HEK293 (cell line): ENCODE measurements at regions not wholly inside any gene's neighbourhood (a gene's known extent, or its start where the extent isn't known, plus 50 kb on each side); places are given as distances from the start of the nearest gene placed in this dataset.

ENCODE experiments used
- CTCF ChIA-PET: fragments of 350-600 bp; formaldehyde crosslinking; extraction: SDS; loops from one replicate; lab custom pipeline; 2021; ENCODE audit warnings: antibody characterized with exemption; lab: Yijun Ruan, JAX
- POLR2A ChIA-PET: fragments of 300-600 bp; formaldehyde crosslinking; extraction: SDS; loops from one replicate; lab custom pipeline; 2020; ENCODE audit warnings: antibody characterized with exemption, inconsistent platforms; lab: Yijun Ruan, JAX
- H3K27ac ChIP-seq: fragments of 200-500 bp; sonication (Bioruptor generic); 2 replicates; pipeline ENCODE4 v1.5.1; 2014; ENCODE audit warnings: low read depth, low read length, control low read depth, inconsistent platforms; ENCODE audit errors: extremely low read depth
- H3K36me3 ChIP-seq, 2 experiments: fragments of 200-500 bp in 1 of 2; sonication (Bioruptor generic) in 1 of 2; 1 replicate in 1 of 2; 2 replicates in 1 of 2; pipeline ENCODE4 v1.5.1; 2014 to 2017; ENCODE audit warnings: inconsistent platforms in 2 of 2, low read length in 2 of 2; ENCODE audit not compliant: control insufficient read depth in 2 of 2, insufficient read depth in 1 of 2
- H3K4me1 ChIP-seq: fragments of 200-500 bp; sonication (Bioruptor generic); 2 replicates; pipeline ENCODE4 v1.5.1; 2014; ENCODE audit warnings: mild to moderate bottlenecking, low read length, inconsistent platforms; ENCODE audit not compliant: control insufficient read depth, insufficient read depth
- H3K4me3 ChIP-seq: 2 replicates; pipeline ENCODE4 v1.5.1; 2011; ENCODE audit warnings: low read depth, mild to moderate bottlenecking, control low read depth, low read length, moderate library complexity
- H3K9me3 ChIP-seq: fragments of 200-500 bp; sonication (Bioruptor generic); 2 replicates; pipeline ENCODE4 v1.5.1; 2014; ENCODE audit warnings: low read depth, low read length, inconsistent platforms; ENCODE audit not compliant: control insufficient read depth, insufficient read depth
- GLI2 ChIP-seq: fragments of 450-650 bp; formaldehyde crosslinking; IDR thresholded peaks from 2 replicates; pipeline ENCODE4; 2017; ENCODE audit warnings: missing biosample characterization, missing genetic modification characterization, low read depth, borderline replicate concordance
- GLIS2 ChIP-seq: fragments of 450-650 bp; formaldehyde crosslinking; IDR thresholded peaks from 2 replicates; pipeline ENCODE4 v1.5.1; 2016; ENCODE audit warnings: missing biosample characterization, missing genetic modification characterization
- OVOL3 ChIP-seq: fragments of 450-650 bp; formaldehyde crosslinking; IDR thresholded peaks from 2 replicates; pipeline ENCODE4 v1.5.1; 2016; ENCODE audit warnings: missing biosample characterization, missing genetic modification characterization
- PBX3 ChIP-seq: sonication (generic); formaldehyde crosslinking; IDR thresholded peaks from 2 replicates; pipeline ENCODE4 v1.8.1; 2022; ENCODE audit warnings: mild to moderate bottlenecking, moderate library complexity, missing genetic modification reagents
- PRDM10 ChIP-seq: fragments of 450-650 bp; formaldehyde crosslinking; IDR thresholded peaks from 2 replicates; pipeline ENCODE4 v1.5.1; 2016; ENCODE audit warnings: missing biosample characterization, missing genetic modification characterization
- SP2 ChIP-seq: fragments of 450-650 bp; formaldehyde crosslinking; IDR thresholded peaks from 2 replicates; pipeline ENCODE4 v1.5.1; 2016; ENCODE audit warnings: missing biosample characterization, missing genetic modification characterization
- ZFP3 ChIP-seq: fragments of 450-650 bp; formaldehyde crosslinking; IDR thresholded peaks from 2 replicates; pipeline ENCODE4 v1.5.1; 2016; ENCODE audit warnings: low read depth, missing biosample characterization, missing genetic modification characterization
- ZNF132 ChIP-seq: fragments of 450-650 bp; formaldehyde crosslinking; IDR thresholded peaks from 2 replicates; pipeline ENCODE4 v1.5.1; 2017; ENCODE audit warnings: missing biosample characterization, missing genetic modification characterization, borderline replicate concordance
- ZNF140 ChIP-seq: fragments of 450-650 bp; formaldehyde crosslinking; IDR thresholded peaks from 2 replicates; pipeline ENCODE4 v1.5.1; 2016; ENCODE audit warnings: missing biosample characterization, missing genetic modification characterization
- ZNF148 ChIP-seq: fragments of 450-650 bp; formaldehyde crosslinking; IDR thresholded peaks from 2 replicates; pipeline ENCODE4 v1.5.0; 2017; ENCODE audit warnings: missing biosample characterization, missing genetic modification characterization, borderline replicate concordance
- ZNF16 ChIP-seq: fragments of 450-650 bp; formaldehyde crosslinking; IDR thresholded peaks from 2 replicates; pipeline ENCODE4 v1.5.1; 2016; ENCODE audit warnings: low read depth, missing biosample characterization, missing genetic modification characterization
- ZNF555 ChIP-seq: fragments of 450-650 bp; formaldehyde crosslinking; conservative IDR thresholded peaks from 2 replicates; pipeline ENCODE4 v1.5.1; 2017; ENCODE audit warnings: missing biosample characterization, mild to moderate bottlenecking, missing genetic modification characterization, inconsistent platforms
- ZNF621 ChIP-seq: fragments of 450-650 bp; formaldehyde crosslinking; IDR thresholded peaks from 2 replicates; pipeline ENCODE4 v1.5.1; 2017; ENCODE audit warnings: missing biosample characterization, missing genetic modification characterization
- ZNF670 ChIP-seq: fragments of 450-650 bp; formaldehyde crosslinking; IDR thresholded peaks from 2 replicates; pipeline ENCODE4 v1.5.1; 2016; ENCODE audit warnings: missing biosample characterization, missing genetic modification characterization, low read depth
- ZNF76 ChIP-seq: fragments of 450-650 bp; formaldehyde crosslinking; IDR thresholded peaks from 2 replicates; pipeline ENCODE4; 2016; ENCODE audit warnings: low read depth, missing biosample characterization, missing genetic modification characterization, borderline replicate concordance
- ZNF768 ChIP-seq: fragments of 450-650 bp; formaldehyde crosslinking; IDR thresholded peaks from 2 replicates; pipeline ENCODE4 v1.5.1; 2018; ENCODE audit warnings: missing biosample characterization, mild to moderate bottlenecking, missing genetic modification characterization
- ZNF792 ChIP-seq: fragments of 450-650 bp; formaldehyde crosslinking; IDR thresholded peaks from 2 replicates; pipeline ENCODE4 v1.5.1; 2016; ENCODE audit warnings: missing biosample characterization, missing genetic modification characterization
- ZXDB ChIP-seq: fragments of 450-650 bp; formaldehyde crosslinking; IDR thresholded peaks from 2 replicates; pipeline ENCODE4 v1.5.1; 2016; ENCODE audit warnings: missing biosample characterization, missing genetic modification characterization

- no peak for TF ChIP-seq ZNF148
- TF ChIP-seq ZNF16 (tag by site-specific recombination) = no peak
These were observed 60.9 kb upstream of the MAGI1 start (continued) for GRCh38 chr3:66099541-66100065.

- Histone ChIP-seq H3K4me1 (no peaks in the 10 kb centered on the region), H3K36me3 (no peaks in the 10 kb centered on the region), H3K4me3 (no peak overlapping the region), H3K9me3 (no peaks in the 10 kb centered on the region), H3K27ac (no peak overlapping the region)
- TF ChIP-seq ZNF792 (tag by site-specific recombination) (no peak), ZNF768 (tag by site-specific recombination) (no peak), GLI2 (tag by site-specific recombination) (no peak), ZNF132 (tag by site-specific recombination) (no peak), OVOL3 (tag by site-specific recombination) (no peak), ZFP3 (tag by site-specific recombination) (no peak), PBX3 (CRISPR knock-in tag) (no peak), ZNF670 (tag by site-specific recombination) (no peak), ZXDB (tag by site-specific recombination) (no peak), GLIS2 (tag by site-specific recombination) (no peak), ZNF555 (no peak), ZNF76 (tag by site-specific recombination) (no peak), ZNF140 (tag by site-specific recombination) (no peak), SP2 (tag by site-specific recombination) (no peak), ZNF621 (tag by site-specific recombination) (no peak), PRDM10 (no peak)
- CTCF ChIA-PET = no interaction called here
- POLR2A ChIA-PET = no interaction called here
These were observed 59.7 kb upstream of the MAGI1 start for GRCh38 chr3:66098436-66098835.
